ENCODE measurements at regions not wholly inside any gene's neighbourhood (a gene's known extent, or its start where the extent isn't known, plus 50 kb on each side); places are given as distances from the start of the nearest gene placed in this dataset.

DNA sequence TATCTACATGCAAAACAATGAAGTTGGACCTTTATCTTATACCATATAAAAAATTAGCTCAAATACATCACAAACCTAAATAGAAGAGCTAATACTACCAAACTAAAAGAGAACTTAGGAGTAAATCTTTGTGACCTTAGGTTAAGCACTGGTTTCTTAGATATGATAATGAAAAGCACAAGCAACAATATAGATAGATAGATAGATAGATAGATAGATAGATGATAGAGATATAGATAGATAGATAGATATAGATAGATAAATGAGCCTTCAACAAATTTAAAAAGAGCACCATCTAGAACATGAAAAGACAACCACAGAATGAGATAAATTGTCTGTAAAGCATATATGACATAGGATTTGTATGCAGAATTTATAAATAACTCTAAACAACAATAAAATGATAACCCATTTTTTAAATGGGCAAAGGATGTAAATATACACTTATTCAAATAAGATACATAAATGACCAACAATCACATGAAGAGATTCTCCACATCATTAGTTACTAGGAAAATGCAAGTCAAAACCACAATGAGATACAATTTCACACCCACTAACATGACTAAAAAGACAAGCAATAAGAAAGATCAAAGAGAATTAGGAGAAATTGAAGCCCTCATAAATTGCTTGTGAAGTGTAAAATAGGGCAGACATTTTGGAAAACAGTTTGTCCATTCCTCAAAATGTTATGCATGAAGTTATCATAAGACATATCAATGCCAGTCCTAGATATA lies 293.7 kb downstream of the BTG1 start:
- Histone ChIP-seq H3K9me3 (ENCODE audit: control insufficient read depth, low read length) (no peaks in the 10 kb centered on the region), H3K4me1 (ENCODE audit: control insufficient read depth, insufficient read depth, low read length) (no peaks in the 10 kb centered on the region)
- intact Hi-C loops (cut with DNase I) = no loop called here

GRCh38 chr12:91846466-91847055 lies 299.1 kb downstream of the BTG1 start:
- intact Hi-C loops (cut with DNase I) = no loop called here
- Histone ChIP-seq H3K27me3 (ENCODE audit: control insufficient read depth, insufficient read depth) (no peaks in the 10 kb centered on the region), H3K9me3 (ENCODE audit: control insufficient read depth, low read length) (no peaks in the 10 kb centered on the region), H3K27ac (ENCODE audit: low read length) (no peak overlapping the region), H3K4me3 (ENCODE audit: low read length) (no peak overlapping the region), H3K4me1 (ENCODE audit: control insufficient read depth, insufficient read depth, low read length) (no peaks in the 10 kb centered on the region)
- ATAC-seq (no peak), DNase-seq (no peak)
- WGBS = 67% methylated on average over 1 of the region's 1 CpG

More for the DNA sequence above, 293.7 kb downstream of the BTG1 start:
- Histone ChIP-seq H3K27ac (ENCODE audit: low read length) (no peak overlapping the region), H3K4me3 (ENCODE audit: low read length) (no peak overlapping the region), H3K27me3 (ENCODE audit: control insufficient read depth, insufficient read depth) (no peaks in the 10 kb centered on the region)
- no peak for DNase-seq
- no peak for ATAC-seq

- Histone ChIP-seq H3K27ac (ENCODE audit: low read length) (no peak overlapping the region), H3K4me3 (ENCODE audit: low read length) (no peak overlapping the region), H3K4me1 (ENCODE audit: control insufficient read depth, insufficient read depth, low read length) (no peaks in the 10 kb centered on the region), H3K9me3 (ENCODE audit: control insufficient read depth, low read length) (no peaks in the 10 kb centered on the region), H3K27me3 (ENCODE audit: control insufficient read depth, insufficient read depth) (no peaks in the 10 kb centered on the region)
- no peak for ATAC-seq
- WGBS = 90% methylated on average over 1 of the region's 1 CpG
- no peak for DNase-seq
- intact Hi-C loops (cut with DNase I) = no loop called here
Observed at GRCh38 chr12:91845365-91845764, 300.3 kb downstream of the BTG1 start.

- ATAC-seq (no peak), DNase-seq (no peak)
- Histone ChIP-seq H3K4me3 (ENCODE audit: low read length) (no peak overlapping the region), H3K9me3 (ENCODE audit: control insufficient read depth, low read length) (no peaks in the 10 kb centered on the region), H3K27ac (ENCODE audit: low read length) (no peak overlapping the region), H3K4me1 (ENCODE audit: control insufficient read depth, insufficient read depth, low read length) (no peaks in the 10 kb centered on the region), H3K27me3 (ENCODE audit: control insufficient read depth, insufficient read depth) (no peaks in the 10 kb centered on the region)
- intact Hi-C loops (cut with DNase I) = no loop called here
Observed at GRCh38 chr12:91841822-91842221, 303.8 kb downstream of the BTG1 start.

- intact Hi-C loops (cut with DNase I) = no loop called here
- no peak for ATAC-seq
Observed at GRCh38 chr12:91836696-91837095, 308.9 kb downstream of the BTG1 start.

GRCh38 chr12:91836264-91836663 lies 309.4 kb downstream of the BTG1 start:
- H3K4me3 ChIP-seq (ENCODE audit: low read length) = no peak overlapping the region
- DNase-seq (no peak), ATAC-seq (no peak)
- no peaks in the 10 kb centered on the region for H3K9me3 ChIP-seq (ENCODE audit: control insufficient read depth, low read length)
- H3K4me1 ChIP-seq (ENCODE audit: control insufficient read depth, insufficient read depth, low read length) = no peaks in the 10 kb centered on the region
- no peak overlapping the region for H3K27ac ChIP-seq (ENCODE audit: low read length)
- intact Hi-C loops (cut with DNase I) = no loop called here
- H3K27me3 ChIP-seq (ENCODE audit: control insufficient read depth, insufficient read depth) = no peaks in the 10 kb centered on the region
- WGBS = 94% methylated on average over 1 of the region's 1 CpG

More at GRCh38 chr12:91836696-91837095, 308.9 kb downstream of the BTG1 start:
- H3K4me1 ChIP-seq (ENCODE audit: control insufficient read depth, insufficient read depth, low read length) = no peaks in the 10 kb centered on the region
- H3K27me3 ChIP-seq (ENCODE audit: control insufficient read depth, insufficient read depth) = no peaks in the 10 kb centered on the region
- 97% methylated on average over 1 of the region's 1 CpG for WGBS
- no peaks in the 10 kb centered on the region for H3K9me3 ChIP-seq (ENCODE audit: control insufficient read depth, low read length)
- no peak for DNase-seq
- H3K27ac ChIP-seq (ENCODE audit: low read length) = no peak overlapping the region
- no peak overlapping the region for H3K4me3 ChIP-seq (ENCODE audit: low read length)

DNA sequence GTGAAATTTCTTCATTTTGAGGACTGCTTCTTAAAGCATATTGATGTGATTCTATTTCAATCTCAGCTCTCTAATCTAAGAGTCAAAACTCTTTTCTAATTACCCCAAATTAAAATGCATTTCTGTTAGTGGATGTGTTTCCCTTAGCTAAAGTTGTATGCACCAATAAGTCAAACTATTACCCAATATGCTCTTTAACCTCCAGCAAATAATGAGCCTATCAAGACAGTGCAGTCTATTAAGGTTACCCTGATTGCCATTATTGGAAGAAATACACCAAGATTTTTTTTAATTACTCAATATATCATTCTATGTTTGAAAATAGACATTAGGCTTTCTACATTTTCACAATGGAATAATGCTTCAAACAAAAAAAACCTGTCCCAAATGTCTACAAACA lies 310.0 kb downstream of the BTG1 start:
- Histone ChIP-seq H3K4me1 (ENCODE audit: control insufficient read depth, insufficient read depth, low read length) (no peaks in the 10 kb centered on the region), H3K27me3 (ENCODE audit: control insufficient read depth, insufficient read depth) (no peaks in the 10 kb centered on the region), H3K27ac (ENCODE audit: low read length) (no peak overlapping the region), H3K4me3 (ENCODE audit: low read length) (no peak overlapping the region), H3K9me3 (ENCODE audit: control insufficient read depth, low read length) (no peaks in the 10 kb centered on the region)
- DNase-seq = no peak
- no peak for ATAC-seq
- intact Hi-C loops (cut with DNase I) = no loop called here

DNA sequence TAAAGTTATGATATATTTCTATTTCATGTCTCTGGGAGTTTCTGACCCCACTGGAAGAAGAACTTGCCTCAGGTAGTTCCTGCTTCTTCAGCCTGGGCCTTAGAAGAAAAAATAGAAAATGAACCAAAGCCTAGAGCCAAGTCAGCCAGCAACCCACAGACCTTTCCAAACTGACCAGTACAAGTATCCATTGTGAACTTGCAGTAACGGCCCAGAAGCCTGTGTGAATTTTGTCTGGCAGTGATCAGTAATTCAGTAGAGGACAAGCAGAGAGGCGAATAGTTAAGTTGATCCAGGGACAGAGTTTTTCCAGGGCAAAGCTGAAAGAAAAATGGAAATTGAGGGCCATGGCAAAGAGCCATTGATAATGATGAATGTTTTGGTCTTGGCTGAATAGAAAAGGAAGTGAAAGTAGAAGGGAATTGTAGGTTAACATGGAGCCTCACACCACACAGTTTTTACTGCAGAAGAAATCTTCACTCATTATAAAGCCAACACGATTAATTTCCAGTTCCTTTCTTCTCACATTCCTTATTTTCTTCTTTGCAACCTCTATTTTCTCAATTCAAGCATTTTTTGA lies 311.8 kb downstream of the BTG1 start:
- Histone ChIP-seq H3K27ac (ENCODE audit: low read length) (no peak overlapping the region), H3K4me1 (ENCODE audit: control insufficient read depth, insufficient read depth, low read length) (no peaks in the 10 kb centered on the region), H3K27me3 (ENCODE audit: control insufficient read depth, insufficient read depth) (no peaks in the 10 kb centered on the region), H3K4me3 (ENCODE audit: low read length) (no peak overlapping the region), H3K9me3 (ENCODE audit: control insufficient read depth, low read length) (no peaks in the 10 kb centered on the region)
- WGBS = 68% methylated on average over 3 of the region's 3 CpGs
- peak; percentile 48 to 89 for ATAC-seq
- DNase-seq = peak in 2 of 3 donors; percentile 17 to 33
- intact Hi-C loops (cut with DNase I) = no loop called here

DNA sequence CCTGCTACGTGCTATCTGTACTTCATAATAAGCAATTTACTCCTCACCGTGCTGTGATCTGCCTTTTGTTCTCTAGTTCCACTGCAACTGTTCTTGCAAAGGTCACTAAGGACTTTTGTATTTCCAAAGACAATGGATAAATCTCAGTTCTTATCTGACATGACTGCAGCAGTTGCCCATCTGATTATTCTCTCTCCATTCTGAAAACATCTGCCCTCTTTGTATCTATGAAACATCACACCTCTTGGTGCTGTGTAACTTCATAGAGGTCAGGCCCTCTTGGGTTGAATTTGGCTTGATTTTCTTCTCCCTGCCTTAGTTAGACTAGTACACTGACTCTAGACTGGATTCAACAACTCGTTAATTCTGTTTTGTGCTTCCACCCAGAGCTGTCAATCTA lies 319.6 kb downstream of the BTG1 start:
- intact Hi-C loops (cut with DNase I) = no loop called here
- Histone ChIP-seq H3K4me1 (ENCODE audit: control insufficient read depth, insufficient read depth, low read length) (no peaks in the 10 kb centered on the region), H3K27ac (ENCODE audit: low read length) (no peak overlapping the region), H3K9me3 (ENCODE audit: control insufficient read depth, low read length) (no peaks in the 10 kb centered on the region), H3K4me3 (ENCODE audit: low read length) (no peak overlapping the region), H3K27me3 (ENCODE audit: control insufficient read depth, insufficient read depth) (no peaks in the 10 kb centered on the region)
- ATAC-seq (no peak), DNase-seq (no peak)
- 53% methylated on average over 3 of the region's 3 CpGs for WGBS

- Histone ChIP-seq H3K27me3 (ENCODE audit: control insufficient read depth, insufficient read depth) (no peaks in the 10 kb centered on the region), H3K27ac (ENCODE audit: low read length) (no peak overlapping the region), H3K4me1 (ENCODE audit: control insufficient read depth, insufficient read depth, low read length) (no peaks in the 10 kb centered on the region), H3K4me3 (ENCODE audit: low read length) (no peak overlapping the region), H3K9me3 (ENCODE audit: control insufficient read depth, low read length) (no peaks in the 10 kb centered on the region)
- DNase-seq = no peak
- ATAC-seq = no peak
- intact Hi-C loops (cut with DNase I) = no loop called here
Observed at GRCh38 chr12:91824991-91825390, 320.7 kb downstream of the BTG1 start.

DNA sequence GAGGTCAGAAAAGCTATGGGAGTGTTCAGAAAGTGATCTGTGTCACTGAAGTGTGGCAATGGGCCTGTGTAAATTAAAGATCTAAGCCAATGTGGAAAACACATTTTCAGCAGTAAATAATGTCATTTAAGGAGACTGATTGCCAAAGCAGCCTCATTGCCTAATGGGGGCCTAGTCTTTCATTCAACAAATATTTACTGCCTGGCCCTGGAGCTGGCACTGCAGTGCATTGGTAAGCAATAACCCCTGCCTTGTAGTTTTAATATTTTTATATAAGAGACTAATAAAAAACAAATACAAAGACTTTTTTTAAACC lies 326.6 kb downstream of the BTG1 start:
- intact Hi-C loops (cut with DNase I) = loop anchor here in 1 of 4 donors (10.0 kb wide), 1 partner anchor 326 kb away; the partner anchor contains the start of gene BTG1
- Histone ChIP-seq H3K4me1 (ENCODE audit: control insufficient read depth, insufficient read depth, low read length) (no peaks in the 10 kb centered on the region), H3K27me3 (ENCODE audit: control insufficient read depth, insufficient read depth) (no peaks in the 10 kb centered on the region), H3K27ac (ENCODE audit: low read length) (no peak overlapping the region), H3K4me3 (ENCODE audit: low read length) (no peak overlapping the region), H3K9me3 (ENCODE audit: control insufficient read depth, low read length) (no peaks in the 10 kb centered on the region)
- DNase-seq (peak in 2 of 3 donors; percentile 14 to 30), ATAC-seq (no peak)
